Effector CD4-positive, alpha-beta T cell (primary cell): ENCODE measurements at regions not wholly inside any gene's neighbourhood (a gene's known extent, or its start where the extent isn't known, plus 50 kb on each side); places are given as distances from the start of the nearest gene placed in this dataset.

Experiments used
- DNase-seq: peaks from one replicate; pipeline ENCODE4 v3.0.0-alpha.2; 2020

DNA sequence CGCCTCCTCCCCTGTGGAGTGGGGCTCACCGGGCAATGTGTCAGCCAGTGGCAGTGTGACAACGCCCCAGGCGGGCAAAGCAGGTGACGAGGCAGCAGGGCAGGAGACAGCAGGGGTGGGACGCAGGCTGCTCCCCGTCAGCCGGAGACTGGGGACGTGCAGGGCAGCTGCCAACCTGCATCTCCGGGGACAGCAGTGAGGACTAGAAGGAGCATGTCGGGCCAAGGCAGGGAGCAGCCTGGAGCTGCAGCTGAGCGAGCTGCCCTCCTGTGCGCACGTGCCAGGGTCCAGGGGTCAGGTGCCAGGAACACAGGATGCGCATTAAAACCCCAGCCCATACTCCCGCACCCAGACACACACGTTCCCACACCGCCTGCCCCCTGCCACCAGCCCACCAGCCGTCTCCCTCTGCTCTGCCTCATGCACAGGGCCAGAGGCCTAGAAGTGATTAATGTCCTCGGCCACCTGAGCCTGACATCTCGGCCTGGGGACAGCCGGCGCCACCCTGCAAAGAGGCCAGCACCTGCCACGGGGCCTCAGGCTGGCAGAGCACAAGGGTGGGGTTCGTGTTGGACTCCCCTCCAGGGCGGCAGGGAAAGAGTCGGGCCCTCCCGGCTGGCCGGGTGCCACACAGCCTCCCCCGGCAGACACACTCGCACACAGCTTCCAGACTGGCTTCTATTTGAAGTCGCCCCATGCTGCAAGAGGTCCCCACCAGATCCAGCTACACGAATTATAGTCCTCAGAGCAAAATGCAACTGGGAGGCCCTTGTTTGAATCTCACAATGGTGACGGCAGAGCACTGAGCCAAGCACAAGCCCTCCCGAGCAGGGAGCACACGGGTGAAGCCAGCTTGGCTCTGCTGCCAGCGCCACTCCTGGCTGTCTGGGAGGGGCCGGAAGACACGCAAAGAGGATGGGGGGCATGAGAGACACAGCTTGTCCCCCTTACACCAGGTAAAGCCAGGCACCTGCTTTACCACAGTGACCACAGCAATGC is 90.4 kb downstream of the RBFOX3 start:
- no peak for DNase-seq

DNA sequence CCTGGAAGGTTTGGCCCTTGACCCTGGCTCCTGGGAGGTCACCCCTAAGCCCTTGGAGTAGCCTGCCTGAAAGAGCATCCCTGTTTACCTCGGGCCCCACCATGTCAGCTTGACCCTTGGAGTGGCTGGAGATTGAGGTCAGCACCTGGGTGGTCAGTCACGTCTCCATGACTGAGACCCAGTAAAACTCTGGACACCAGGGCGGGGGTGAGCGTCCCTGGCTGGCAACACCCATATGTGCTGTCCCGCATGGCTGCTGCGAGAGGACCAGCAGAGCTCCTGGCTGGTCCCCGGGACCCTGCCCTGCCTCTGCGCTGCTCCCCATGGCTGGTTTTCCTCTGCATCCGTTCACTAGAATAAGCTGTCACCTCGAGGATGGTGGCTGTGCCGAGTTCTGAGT is 91.2 kb downstream of the RBFOX3 start:
- no peak for DNase-seq

DNA sequence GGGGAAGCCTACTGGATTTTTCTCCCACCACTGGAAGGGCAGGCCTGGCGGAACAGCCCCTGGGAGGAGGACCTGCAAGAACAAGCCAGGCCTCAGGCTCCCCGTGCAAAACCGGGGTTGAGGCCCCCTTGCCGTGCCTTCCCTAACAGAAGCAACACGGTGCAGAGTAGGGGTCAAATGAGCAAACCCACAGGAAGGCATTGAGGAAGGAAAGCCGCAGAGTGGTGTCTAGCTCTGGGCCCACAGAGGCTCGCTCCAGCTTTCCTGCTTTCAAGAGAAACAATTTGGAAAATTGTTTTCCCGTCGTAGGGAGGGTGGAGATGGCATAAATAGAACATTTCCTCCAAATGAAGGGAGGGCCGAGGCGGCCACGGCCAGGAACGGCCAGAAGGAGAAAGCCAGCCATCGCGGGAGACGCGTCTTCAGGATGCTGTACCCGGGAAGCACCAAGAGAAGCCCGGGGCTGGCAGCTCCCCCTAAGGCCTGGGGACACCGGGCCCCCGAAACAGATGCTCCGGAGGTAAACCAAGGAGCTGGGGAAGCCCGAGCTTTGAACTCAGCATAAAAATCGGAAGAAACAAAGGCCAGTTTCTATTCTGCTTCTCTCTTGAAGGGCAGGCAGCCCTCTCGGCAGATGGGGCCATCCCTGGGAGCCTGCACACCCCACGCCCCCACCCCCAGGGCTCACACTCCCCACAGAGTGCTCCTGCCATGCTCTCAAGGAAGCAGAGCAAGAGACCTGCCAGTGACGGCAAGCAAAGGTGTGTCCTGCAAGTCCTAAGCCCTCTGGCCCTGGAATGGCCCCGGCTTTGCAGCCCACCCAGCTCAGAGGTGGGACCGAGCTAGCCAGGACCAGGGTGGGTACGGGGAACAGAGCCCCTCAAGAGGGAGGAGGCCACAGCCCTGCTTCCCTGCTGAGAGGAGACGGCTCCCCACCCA is 92.0 kb downstream of the RBFOX3 start:
- no peak for DNase-seq

DNA sequence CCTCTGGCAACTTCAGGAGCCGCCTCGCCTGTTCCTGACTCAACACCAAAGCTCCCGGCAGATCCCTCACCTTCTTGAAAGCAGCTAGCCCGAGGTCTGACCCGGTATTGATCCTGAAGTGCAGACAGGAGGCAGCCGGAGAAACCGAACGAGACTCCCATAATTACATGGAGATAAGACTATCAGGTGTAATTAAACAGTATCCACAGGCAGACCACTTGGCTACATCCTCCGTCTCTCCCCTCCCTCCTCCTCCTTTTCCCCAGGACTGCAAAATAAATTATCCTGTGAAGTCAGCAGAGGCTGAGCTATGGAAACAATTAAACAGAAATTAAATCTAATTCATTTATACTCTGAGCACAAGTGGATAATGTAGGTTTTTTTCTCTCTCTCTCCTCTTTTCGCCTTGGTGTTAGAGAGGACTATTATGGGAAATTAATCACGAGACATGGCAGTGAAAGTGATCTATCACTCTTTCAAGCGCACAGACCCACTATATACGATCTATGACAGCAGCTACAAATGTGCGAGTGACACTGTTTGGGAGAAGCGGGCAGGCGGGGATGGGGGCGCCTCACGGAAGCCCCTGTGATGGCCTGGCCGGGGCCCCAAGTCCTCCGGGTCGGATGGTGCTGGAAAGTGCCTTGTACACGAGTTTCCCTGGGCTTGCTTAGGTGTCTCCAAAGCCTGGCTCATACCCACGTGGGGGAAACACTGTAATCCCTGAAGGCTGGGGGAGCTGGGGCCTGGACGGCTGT is 92.8 kb downstream of the RBFOX3 start:
- DNase-seq, result no peak

DNA sequence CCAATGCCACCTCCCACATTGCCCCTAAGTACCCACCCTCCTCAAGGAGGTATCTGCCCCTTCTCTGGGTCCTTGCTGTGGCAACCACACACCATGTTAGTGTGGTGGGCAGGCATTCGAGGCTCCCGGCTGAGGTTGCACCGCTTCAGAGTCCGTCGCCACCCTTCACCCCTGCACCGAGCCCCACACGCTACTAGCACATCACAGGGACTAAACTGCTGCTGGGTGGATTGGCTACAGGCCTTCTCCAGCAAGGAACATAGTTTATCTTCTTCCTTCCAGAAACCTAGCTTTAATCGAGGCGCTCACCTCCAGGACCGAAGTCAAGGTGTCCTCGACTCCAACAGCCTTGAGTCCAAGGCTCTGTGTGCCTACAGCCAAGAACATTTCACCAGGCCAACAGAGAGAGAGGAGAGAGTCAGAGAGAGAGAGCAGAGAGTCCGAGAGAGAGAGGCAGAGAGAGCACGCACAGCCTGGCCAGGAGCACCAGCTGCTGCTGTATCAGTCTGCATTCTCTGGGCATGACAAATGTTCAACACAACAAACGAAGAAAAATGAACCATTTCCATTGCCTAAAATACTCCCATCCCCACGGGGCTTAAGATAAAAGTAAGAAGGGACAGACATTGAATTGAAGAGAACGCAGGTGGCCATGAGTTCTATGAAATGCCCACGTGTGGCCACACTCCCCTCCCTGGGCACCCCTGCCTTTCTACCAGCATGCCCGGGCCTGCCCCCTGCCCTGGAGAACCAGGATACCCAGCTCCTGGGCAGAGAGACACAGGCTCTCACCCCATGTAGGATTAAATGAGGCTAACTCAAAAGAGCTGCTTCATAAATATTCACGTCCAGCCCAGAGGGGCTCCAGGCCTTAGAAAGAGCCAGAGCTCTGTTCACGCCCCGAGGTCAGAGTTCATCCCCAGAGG is 94.9 kb downstream of the RBFOX3 start:
- no peak for DNase-seq

DNA sequence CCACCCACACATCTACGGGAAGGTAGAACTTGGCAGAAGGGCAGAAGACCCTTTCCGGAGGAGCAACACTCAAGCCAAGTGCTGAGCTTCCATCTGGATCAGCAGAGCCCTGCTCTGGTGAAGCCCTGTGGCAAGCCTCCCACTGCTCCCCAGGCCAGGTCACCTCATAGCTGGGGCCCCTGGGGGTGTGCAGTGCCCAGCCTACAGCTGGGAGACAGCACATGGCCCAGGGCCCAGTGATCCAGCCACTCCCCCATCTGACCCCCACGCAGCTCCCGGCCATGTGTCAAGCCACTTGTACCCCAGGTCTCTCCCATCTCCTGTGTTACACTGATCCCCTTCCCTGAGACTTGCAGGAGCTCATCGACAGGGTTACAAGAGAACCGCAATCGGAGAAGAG is 95.7 kb downstream of the RBFOX3 start:
- DNase-seq, result no peak

DNA sequence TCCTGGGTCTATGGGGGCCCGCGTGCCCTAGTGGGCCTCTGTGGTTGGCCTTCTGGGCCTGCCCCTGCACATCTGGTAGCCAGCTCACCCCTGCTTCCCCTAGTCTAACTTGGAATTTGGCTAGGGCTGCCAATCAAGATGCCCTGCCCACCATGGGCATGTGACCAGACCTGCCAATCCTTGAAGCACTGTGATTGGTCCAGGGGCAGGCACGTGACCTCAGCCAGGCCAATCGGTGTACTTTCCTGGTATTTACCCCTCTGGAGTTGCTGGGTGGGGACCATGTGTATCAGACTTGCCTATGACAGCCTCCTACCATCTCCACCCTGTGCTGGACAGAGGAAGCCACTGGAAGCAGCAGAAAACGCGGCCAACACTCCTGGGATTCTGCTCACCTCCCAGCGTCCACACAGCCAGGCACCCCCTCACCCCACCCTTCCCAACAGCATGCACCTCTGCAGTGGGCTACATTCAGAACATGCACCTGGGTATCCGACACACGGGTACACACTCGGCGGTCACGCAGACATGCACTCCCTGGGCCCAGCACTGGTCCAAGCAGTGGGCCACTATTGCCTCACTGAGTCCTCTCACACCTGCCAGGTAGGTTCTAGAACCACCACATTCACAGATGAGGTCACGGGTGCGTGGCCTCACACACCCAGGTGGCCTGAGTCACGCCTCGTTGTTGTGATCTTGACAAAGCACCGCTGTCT is 96.9 kb downstream of the RBFOX3 start:
- DNase-seq, result no peak

DNA sequence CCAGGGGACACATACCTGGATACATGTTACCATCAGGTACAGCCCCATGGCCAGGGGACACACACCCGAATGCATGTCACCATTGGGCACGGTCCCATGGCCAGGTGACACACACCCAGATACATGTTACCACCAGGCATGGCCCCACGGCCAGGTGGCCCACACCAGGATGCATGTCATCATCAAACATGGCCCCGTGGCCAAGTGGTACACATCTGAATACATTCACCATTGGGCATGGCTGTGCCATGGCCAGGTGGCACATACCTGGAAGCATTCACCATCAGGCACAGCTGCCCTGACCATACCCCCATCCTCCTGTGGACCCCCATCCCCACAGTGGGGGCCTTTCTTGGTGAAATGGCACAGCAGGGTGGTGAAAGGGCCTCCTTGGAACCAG is 97.6 kb downstream of the RBFOX3 start:
- DNase-seq, result no peak

DNA sequence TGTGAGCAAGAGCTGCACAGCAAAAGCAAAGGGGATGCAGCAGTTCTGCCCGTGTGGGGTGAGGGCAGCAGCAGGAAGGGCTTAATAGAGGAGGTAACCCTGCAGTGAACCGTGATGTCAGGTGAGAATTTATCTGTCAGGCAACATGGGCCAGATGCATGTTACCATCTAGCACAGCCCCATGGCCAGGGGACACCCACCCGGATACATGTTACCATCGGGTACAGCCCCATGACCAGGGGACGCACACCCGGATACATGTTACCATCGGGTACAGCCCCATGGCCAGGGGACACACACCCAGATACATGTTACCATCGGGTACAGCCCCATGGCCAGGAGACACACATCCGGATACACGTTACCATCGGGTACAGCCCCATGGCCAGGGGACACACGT is 99.4 kb downstream of the RBFOX3 start:
- DNase-seq, result no peak

DNA sequence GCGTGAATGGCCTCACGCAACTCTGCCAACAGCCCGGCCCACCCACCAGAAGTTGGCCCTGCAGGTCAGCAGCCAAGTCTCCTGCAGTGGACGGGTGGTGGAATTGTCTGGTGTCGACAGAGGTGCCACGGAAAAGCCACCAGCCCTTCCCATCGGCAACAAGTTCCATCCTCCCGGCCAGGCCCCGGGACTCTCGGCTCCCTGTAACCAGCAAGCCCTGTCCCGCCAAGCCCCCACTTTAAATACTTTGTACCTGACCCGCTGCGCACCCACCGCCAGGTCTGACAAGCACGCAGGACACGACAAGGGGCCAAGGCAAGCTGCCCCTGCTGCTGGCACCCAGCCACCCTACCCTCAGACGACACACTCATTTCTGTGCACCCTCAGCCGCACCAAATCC is 100.8 kb downstream of the RBFOX3 start:
- no peak for DNase-seq

DNA sequence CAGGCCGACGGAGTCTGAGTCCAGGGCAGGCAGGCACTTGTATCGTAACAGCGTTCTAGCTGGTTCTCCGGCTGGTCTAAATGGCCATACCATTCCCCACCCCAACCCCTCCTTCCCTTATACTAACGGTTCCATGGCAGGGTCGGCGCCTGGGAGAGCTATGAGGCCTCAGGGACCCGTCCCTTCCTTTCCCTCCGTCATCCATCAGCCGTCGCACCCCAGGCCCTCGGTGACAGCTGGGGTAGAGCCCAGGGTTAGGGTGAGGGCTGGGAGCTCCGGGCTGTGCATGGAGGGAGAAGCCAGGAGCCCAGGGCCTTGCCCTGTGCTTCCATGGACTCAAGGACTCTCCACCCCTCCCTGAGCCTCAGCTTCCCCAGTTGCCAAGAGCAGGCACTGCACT is 101.4 kb downstream of the RBFOX3 start:
- no peak for DNase-seq

DNA sequence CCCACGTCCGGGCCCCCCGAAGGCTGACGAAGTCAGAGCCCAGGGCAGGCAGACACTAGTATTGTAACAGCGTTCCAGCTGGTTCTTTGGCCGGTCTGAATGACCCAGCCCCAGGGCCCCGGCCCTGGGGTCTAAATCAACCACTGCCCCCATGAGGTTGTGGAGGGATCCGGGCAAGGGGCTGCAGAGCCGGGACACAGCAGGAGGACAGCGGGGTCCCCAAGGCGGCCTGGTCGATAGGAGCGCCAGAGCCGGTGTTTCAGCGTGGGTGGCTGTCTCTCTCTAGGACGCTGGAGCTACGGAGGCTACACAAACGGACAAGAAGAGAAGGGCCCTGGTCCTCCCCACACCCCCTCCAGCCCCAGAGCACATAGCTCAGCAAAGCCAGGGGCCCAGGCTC is 101.8 kb downstream of the RBFOX3 start:
- DNase-seq, result no peak

DNA sequence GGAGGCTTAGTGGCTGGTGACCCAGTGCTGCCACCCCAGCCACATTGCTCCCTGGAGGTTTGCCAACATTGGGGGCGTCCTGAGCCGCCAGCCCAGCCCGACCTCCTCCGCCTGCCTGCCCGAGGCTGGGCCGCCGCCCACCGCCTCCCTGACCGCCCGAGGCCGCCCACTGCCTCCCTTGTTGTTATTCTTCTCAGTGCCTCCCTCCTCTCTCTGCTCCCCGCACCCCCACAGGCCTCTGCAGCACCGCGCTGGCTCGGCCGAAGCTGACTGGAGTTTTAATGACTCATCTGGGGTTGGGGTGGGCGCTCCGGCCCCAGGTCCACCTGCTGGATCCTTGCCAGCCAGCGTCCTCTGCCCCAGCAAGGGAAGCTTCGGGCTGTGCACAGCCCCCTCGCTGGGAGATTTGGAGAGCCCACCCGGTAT is 102.5 kb downstream of the RBFOX3 start:
- no peak for DNase-seq

DNA sequence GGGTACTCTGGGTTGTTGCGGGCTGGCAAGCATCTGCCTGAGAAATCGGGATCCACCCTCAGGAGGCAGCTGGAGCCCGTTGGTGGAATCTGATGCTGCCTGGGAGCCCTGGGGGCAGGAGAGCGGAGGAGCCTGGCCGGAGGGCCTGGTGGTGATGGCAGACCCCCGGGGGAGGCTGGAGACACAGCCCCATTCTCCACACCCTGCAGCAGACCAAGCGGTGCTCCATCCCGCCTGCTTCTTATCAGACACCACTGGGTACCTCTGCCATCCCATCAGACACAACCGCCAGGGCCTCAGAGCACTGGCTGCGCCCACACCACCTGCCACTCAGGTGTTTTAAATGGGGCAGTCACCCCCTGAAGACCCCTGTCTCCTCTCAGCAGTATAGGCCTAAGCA is 103.9 kb downstream of the RBFOX3 start:
- no peak for DNase-seq

DNA sequence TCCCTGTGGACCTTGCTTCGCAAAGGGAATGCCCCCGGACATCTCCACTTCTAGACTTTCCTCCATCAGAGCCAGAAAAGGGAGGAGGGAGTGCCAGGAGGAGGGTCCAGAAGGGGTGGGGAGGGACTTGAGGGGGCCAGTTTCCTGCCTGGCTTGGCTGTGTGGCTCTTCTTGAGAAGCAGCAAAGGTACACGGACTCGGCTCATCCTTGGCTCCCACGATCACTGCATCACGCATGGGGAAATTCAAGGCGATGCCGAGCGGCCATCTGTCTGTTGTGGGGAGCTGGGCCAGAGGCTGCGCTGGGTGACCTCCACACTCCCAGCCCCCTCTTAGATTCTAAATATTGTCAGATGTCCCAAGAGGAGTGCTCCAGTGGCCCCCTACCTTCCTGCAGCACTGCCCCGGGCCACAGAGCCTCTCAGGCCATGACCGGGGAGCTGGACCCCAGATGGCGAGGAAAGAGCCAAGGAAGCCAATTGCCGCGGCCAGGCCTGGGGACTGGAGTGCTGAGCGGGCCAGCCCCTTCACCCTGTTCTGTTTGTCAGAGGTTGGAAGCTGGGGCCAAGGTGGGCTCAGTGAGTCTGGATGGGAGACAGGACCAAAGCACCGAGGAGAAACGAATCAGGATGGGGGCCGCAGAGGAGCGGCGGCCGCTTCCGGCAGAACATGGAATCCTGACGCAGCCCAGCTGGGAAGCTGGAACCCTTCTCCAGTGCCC is 104.5 kb downstream of the RBFOX3 start:
- DNase-seq, result no peak

DNA sequence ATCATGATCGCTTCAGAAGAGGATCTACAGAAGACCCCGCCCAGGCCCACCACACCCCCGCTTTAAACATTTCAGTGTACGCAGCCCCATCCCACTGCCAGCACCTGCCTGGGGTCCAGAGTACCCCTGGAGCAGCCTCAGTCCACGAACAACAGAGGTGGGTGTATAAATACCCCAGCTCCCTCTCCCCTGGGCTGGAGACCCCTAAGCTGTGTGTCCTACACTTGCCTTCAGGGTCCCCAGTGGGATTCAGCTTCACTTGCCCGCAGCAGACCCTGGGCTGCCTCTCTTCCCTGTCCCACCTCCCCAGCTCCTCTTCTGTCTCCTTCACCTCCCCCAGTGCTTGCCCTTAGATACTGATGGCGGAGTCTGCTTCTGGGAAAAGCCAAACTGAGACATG is 105.7 kb downstream of the RBFOX3 start:
- no peak for DNase-seq

DNA sequence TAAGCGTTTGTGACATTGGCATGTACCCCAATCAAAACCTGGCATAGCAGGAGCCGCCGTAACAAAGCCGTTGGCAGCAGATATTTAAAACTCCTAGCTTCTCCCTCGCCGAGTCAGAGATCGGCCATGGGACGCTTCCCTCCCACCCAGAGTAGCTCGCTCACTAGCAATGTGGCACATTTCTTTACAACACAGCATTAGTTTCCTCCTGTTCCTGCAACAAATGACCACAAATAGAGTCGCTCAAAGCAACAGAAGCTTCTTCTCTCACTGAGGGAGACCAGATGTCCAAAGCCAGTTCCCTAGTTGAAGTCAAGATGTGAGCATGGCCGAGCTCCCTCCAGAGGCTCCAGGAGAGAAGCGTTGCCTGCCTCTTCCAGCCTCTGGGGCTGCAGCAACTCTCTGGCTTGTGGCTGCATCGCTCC is 106.7 kb downstream of the RBFOX3 start:
- no peak for DNase-seq

DNA sequence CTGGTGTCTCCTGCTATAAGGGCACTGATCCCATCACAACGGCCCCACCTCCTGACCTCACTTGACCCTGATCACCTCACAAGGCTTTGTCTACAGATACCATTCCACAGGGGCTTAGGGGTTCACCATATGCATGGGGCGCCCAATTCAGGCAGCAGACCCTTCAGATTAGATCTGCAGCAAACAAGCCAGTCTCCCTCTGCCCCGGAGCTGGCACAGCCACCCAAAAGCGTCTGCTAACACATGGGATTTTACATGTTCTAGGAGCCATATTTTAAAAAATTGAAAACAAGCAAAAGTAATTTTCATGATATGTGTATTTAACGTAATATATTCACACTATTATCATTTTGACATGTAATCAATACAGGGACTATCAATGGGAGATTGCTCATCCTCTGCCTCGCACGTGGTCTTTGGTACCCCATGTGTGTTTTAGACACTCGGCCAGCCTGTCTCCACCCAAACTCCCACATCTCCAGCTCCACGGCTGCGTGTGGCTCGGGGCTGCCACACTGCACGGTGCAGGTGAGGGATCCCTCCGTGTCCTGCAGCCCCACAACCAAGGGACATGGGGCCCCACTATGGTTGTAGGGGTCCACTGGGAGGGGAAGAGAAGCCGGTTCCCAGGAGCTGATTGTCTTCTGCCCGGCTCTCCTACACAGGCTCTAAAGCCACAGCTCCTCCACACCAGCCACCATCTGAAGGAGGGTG is 107.6 kb downstream of the RBFOX3 start:
- no peak for DNase-seq

DNA sequence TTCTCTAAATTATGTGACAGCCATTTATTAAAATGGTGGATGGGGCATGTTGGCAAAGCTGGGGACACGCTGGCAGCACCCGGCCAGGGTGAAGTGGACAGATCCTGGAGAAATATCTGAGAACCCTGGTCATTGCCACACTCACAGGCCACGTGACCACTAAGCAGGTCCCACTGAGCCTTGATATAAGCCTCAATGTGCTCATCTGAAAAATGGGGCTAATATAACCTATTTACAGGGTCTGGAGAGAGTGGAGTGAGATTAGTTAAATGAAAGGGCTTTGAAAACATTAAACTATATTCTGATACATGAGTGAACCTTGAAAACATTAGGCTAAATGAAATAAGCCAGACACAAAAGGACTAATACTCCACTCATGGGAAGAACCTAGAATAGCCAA is 108.9 kb downstream of the RBFOX3 start:
- DNase-seq, result no peak
